Endothelial cell of umbilical vein (primary cell): ENCODE measurements at regions not wholly inside any gene's neighbourhood (a gene's known extent, or its start where the extent isn't known, plus 50 kb on each side); places are given as distances from the start of the nearest gene placed in this dataset.

Source experiments
- BruUV-seq: library from RNA; stranded (reverse); fragments of 400-500 nt; replicated peaks from 2 replicates; lab custom pipeline; 2021; lab: Mats Ljungman, UMichigan
- CTCF ChIA-PET: fragments of 300-600, 350-600 bp; sonication (Branson Sonifier 250); formaldehyde crosslinking; loops from one replicate; lab custom pipeline; 2021; ENCODE audit warnings: antibody characterized with exemption, inconsistent platforms; lab: Charles Lee
- POLR2A ChIA-PET: fragments of 300-600, 350-600 bp; sonication (Branson Sonifier 250); formaldehyde crosslinking; loops from one replicate; lab custom pipeline; 2021; ENCODE audit warnings: antibody characterized with exemption, inconsistent platforms; lab: Charles Lee
- DNase-seq: peaks from one replicate; pipeline ENCODE4 v3.0.0-alpha.2; 2011; ENCODE audit warnings: low read depth, low spot score
- FAIRE-seq: peaks from 2 replicates; lab custom pipeline; 2011; peaks lifted over from hg19 to GRCh38; lab: Jason Lieb, UNC
- H2AFZ ChIP-seq: 2 replicates; pipeline ENCODE4 v1.6.0; 2012; ENCODE audit warnings: low read depth, low read length, control low read depth, inconsistent platforms
- H3K27ac ChIP-seq: 2 replicates; pipeline ENCODE4 v1.5.1; 2011; ENCODE audit warnings: low read depth, mild to moderate bottlenecking, control low read depth, low read length, moderate library complexity; ENCODE audit not compliant: insufficient read depth
- H3K27me3 ChIP-seq, 2 experiments: 2 replicates each; pipeline versions ENCODE4 v1.6.0 to v1.6.1; 2011; ENCODE audit warnings: low read length in 2 of 2, mixed read lengths in 1 of 2; ENCODE audit not compliant: control insufficient read depth in 2 of 2, insufficient read depth in 2 of 2
- H3K36me3 ChIP-seq, 2 experiments: 2 replicates in 1 of 2; 3 replicates in 1 of 2; pipeline ENCODE4 v1.5.1; 2011; ENCODE audit warnings: low read length in 2 of 2, mild to moderate bottlenecking in 1 of 2, moderate library complexity in 1 of 2; ENCODE audit not compliant: control insufficient read depth in 2 of 2, insufficient read depth in 2 of 2; ENCODE audit errors: extremely low read depth in 1 of 2
- H3K4me1 ChIP-seq: 3 replicates; pipeline ENCODE4 v1.5.1; 2011; ENCODE audit warnings: mild to moderate bottlenecking, low read length; ENCODE audit not compliant: control insufficient read depth, insufficient read depth; ENCODE audit errors: extremely low read depth
- H3K4me2 ChIP-seq: 2 replicates; pipeline ENCODE4 v1.6.1; 2011; ENCODE audit warnings: low read length, control low read depth, mixed read lengths; ENCODE audit not compliant: insufficient read depth
- H3K4me3 ChIP-seq, 3 experiments: fragments of 200-600 bp in 1 of 3; sonication (generic), shearing (Covaris generic) in 1 of 3; replicated peaks in 1 of 3; 2 replicates each; pipeline ENCODE4 v1.5.1; 2011 to 2016; ENCODE audit warnings: control low read depth in 3 of 3, low read length in 3 of 3, mild to moderate bottlenecking in 2 of 3, inconsistent platforms in 1 of 3, low read depth in 1 of 3, moderate library complexity in 1 of 3; ENCODE audit not compliant: insufficient read depth in 1 of 3
- H3K79me2 ChIP-seq: 2 replicates; pipeline ENCODE4 v1.6.0; 2012; ENCODE audit warnings: low read length, inconsistent platforms; ENCODE audit not compliant: control insufficient read depth, insufficient read depth
- H3K9ac ChIP-seq: replicated peaks from 2 replicates; pipeline ENCODE3; 2011; ENCODE audit warnings: low read length, control low read depth; ENCODE audit not compliant: insufficient read depth; ENCODE audit errors: extremely low read depth
- H3K9me1 ChIP-seq: replicated peaks from 3 replicates; pipeline ENCODE4 v1.6.0; 2011; ENCODE audit warnings: mild to moderate bottlenecking, low read length; ENCODE audit not compliant: control insufficient read depth, insufficient read depth; ENCODE audit errors: extremely low read depth
- H3K9me3 ChIP-seq: replicated peaks from 2 replicates; pipeline ENCODE4 v1.5.1; 2012; ENCODE audit warnings: low read length, inconsistent platforms; ENCODE audit not compliant: control insufficient read depth, insufficient read depth
- H4K20me1 ChIP-seq: replicated peaks from 2 replicates; pipeline ENCODE3; 2011; ENCODE audit warnings: mild to moderate bottlenecking, low read length; ENCODE audit not compliant: control insufficient read depth, insufficient read depth; ENCODE audit errors: extremely low read depth
- CTCF ChIP-seq, 2 donors: IDR thresholded peaks; 1 replicate in 1 of 2; 2 replicates in 1 of 2; pipeline ENCODE4 v1.5.1; 2011; ENCODE audit warnings: low read length in 2 of 2, mild to moderate bottlenecking in 2 of 2, moderate library complexity in 2 of 2, control low read depth in 1 of 2, inconsistent platforms in 1 of 2, low read depth in 1 of 2; ENCODE audit not compliant: insufficient read depth in 1 of 2; ENCODE audit errors: extremely low read depth in 1 of 2
- EZH2 ChIP-seq: IDR thresholded peaks from 2 replicates; pipeline ENCODE4 v1.6.1; 2012; ENCODE audit warnings: borderline replicate concordance, low read depth, mild to moderate bottlenecking, moderate library complexity, low read length, inconsistent platforms; ENCODE audit not compliant: severe bottlenecking
- FOS ChIP-seq: IDR thresholded peaks from 2 replicates; pipeline ENCODE4 v1.6.1; 2011; ENCODE audit warnings: mild to moderate bottlenecking, low read length, moderate library complexity, borderline replicate concordance; ENCODE audit not compliant: insufficient read depth
- GATA2 ChIP-seq: IDR thresholded peaks from 2 replicates; pipeline ENCODE4 v1.7.0; 2011; ENCODE audit warnings: low read depth, mild to moderate bottlenecking, moderate library complexity, mixed read lengths, low read length; ENCODE audit not compliant: insufficient read length, insufficient read depth
- JUN ChIP-seq: IDR thresholded peaks from 2 replicates; pipeline ENCODE4 v1.6.1; 2011; ENCODE audit warnings: borderline replicate concordance, low read depth; ENCODE audit not compliant: insufficient read length, insufficient read depth
- MAX ChIP-seq: IDR thresholded peaks from 2 replicates; pipeline ENCODE4 v1.6.1; 2011; ENCODE audit not compliant: insufficient read depth, insufficient read length
- MYC ChIP-seq: IDR thresholded peaks from one replicate; pipeline ENCODE4 v1.6.1; 2011; ENCODE audit warnings: mild to moderate bottlenecking, low read depth, low read length
- POLR2A ChIP-seq: IDR thresholded peaks from 2 replicates; pipeline ENCODE4 v1.6.1; 2012; ENCODE audit warnings: low read depth, mild to moderate bottlenecking, control low read depth, low read length
- POLR2AphosphoS5 ChIP-seq: IDR thresholded peaks from 2 replicates; pipeline ENCODE4 v1.6.1; 2012; ENCODE audit warnings: low read depth, mild to moderate bottlenecking, control low read depth, low read length, moderate library complexity; ENCODE audit not compliant: insufficient read depth
- dilution Hi-C: fragments of 300-500 bp; cut with MboI; formaldehyde crosslinking; loops from one replicate; pipeline ENCODE4 v1.15.0; 2019; ENCODE audit warnings: low sequenced_read_pairs; ENCODE audit not compliant: extremely low pct_ligation_motif_present
- intact Hi-C: fragments of 100-400 bp; cut with micrococcal nuclease; formaldehyde crosslinking; loops from one replicate; pipeline ENCODE4 v1.10.0; 2022

- no peaks in the 10 kb centered on the region for H3K9me3 ChIP-seq
- intact Hi-C loops: no loop called here
- dilution Hi-C loops: no loop called here
- H3K4me3 ChIP-seq: no peak overlapping the region
- no peaks in the 10 kb centered on the region for H3K9me1 ChIP-seq
- H4K20me1 ChIP-seq: no peaks in the 10 kb centered on the region
- H3K4me1 ChIP-seq: no peaks in the 10 kb centered on the region
- no peaks in the 10 kb centered on the region for H3K79me2 ChIP-seq
- ChIA-PET POLR2A (no interaction called here), CTCF (no interaction called here)
- H2AFZ ChIP-seq: no peak overlapping the region
- no peaks in the 10 kb centered on the region for H3K27me3 ChIP-seq
- H3K9ac ChIP-seq: no peak overlapping the region
- H3K36me3 ChIP-seq: no peaks in the 10 kb centered on the region
- no peak overlapping the region for H3K27ac ChIP-seq
- no peak overlapping the region for H3K4me2 ChIP-seq
- no peak for DNase-seq
- no peak for FAIRE-seq
- TF ChIP-seq MAX (no peak), GATA2 (no peak), MYC (no peak), JUN (no peak), POLR2A (no peak), FOS (no peak), POLR2AphosphoS5 (no peak), EZH2 (no peak), CTCF (IDR thresholded peaks at IDR 0.05; ENCODE audit: extremely low read depth in 1 of 2, insufficient read depth in 1 of 2, low read depth in 1 of 2, low read length in 2 of 2) (no peak)
- no TSS peak for BruUV-seq
These were observed 300.1 kb downstream of the ADGB start for GRCh38 chr6:146898888-146899227.
